ENCODE measurements at regions not wholly inside any gene's neighbourhood (a gene's known extent, or its start where the extent isn't known, plus 50 kb on each side); places are given as distances from the start of the nearest gene placed in this dataset.

GRCh38 chr6:21355638-21356037 is 237.9 kb upstream of the SOX4 start:
- no peak overlapping the region for H3K9ac ChIP-seq (ENCODE audit: low read length)
- H3K9me3 ChIP-seq (ENCODE audit: control extremely low read depth in 1 of 3, control insufficient read depth in 2 of 3, insufficient read depth in 1 of 3, low read length in 2 of 3) = peaks cover 0 to 3% (median 0%) of the 10 kb centered on the region in 3 donors
- H3K4me2 ChIP-seq (replicated peaks; ENCODE audit: low read depth, low read length, poor library complexity, severe bottlenecking) = no peak overlapping the region
- 100% methylated on average over 2 of the region's 4 CpGs for WGBS (ENCODE audit: insufficient coverage)
- H3K9me3 Mint-ChIP-seq (ENCODE audit: insufficient read depth) = no peaks in the 10 kb centered on the region
- DNase-seq (no peak), ATAC-seq (ENCODE audit: low read depth) (no peak)
- H3K27me3 Mint-ChIP-seq = no peaks in the 10 kb centered on the region
- POLR2A ChIA-PET = no interaction called here
- H2AFZ ChIP-seq (ENCODE audit: insufficient read depth, low read depth, low read length, poor library complexity, severe bottlenecking) = no peak overlapping the region
- no peaks in the 10 kb centered on the region for H3K79me2 ChIP-seq (ENCODE audit: control insufficient read depth, insufficient read depth, low read length)
- no peak overlapping the region for H3K27ac Mint-ChIP-seq
- intact Hi-C loops (cut with micrococcal nuclease) = no loop called here
- H3K27me3 ChIP-seq (replicated peaks in 1 of 4; ENCODE audit: control extremely low read depth in 1 of 4, control insufficient read depth in 3 of 4, insufficient read depth in 4 of 4, low read length in 3 of 4) = no peaks in the 10 kb centered on the region
- no peaks in the 10 kb centered on the region for H3K36me3 ChIP-seq (replicated peaks in 1 of 2; ENCODE audit: control extremely low read depth in 1 of 2, control insufficient read depth in 1 of 2, extremely low read depth in 1 of 2, insufficient read depth in 2 of 2, low read length in 1 of 2)
- H3K4me3 Mint-ChIP-seq = no peak overlapping the region
- CTCF ChIA-PET = no interaction called here
- no peaks in the 10 kb centered on the region for H3K4me1 Mint-ChIP-seq
- no peak overlapping the region for H3K4me3 ChIP-seq (ENCODE audit: control extremely low read depth in 1 of 5, extremely low read depth in 1 of 5, insufficient read depth in 1 of 5, low read depth in 2 of 5, low read length in 4 of 5)
- no peak overlapping the region for H3K27ac ChIP-seq (ENCODE audit: low read length in 2 of 2)
- TF ChIP-seq CTCF (IDR thresholded peaks at IDR 0.05) (no peak), EZH2 (IDR thresholded peaks at IDR 0.05; ENCODE audit: borderline replicate concordance, insufficient read depth, low read depth, low read length, poor library complexity, severe bottlenecking) (no peak)
- no peaks in the 10 kb centered on the region for H4K20me1 ChIP-seq (ENCODE audit: control insufficient read depth, insufficient read depth, low read length, poor library complexity, severe bottlenecking)
- no peaks in the 10 kb centered on the region for H3K4me1 ChIP-seq (ENCODE audit: control insufficient read depth in 2 of 2, insufficient read depth in 2 of 2, low read length in 2 of 2)

GRCh38 chr6:21357262-21357661 is 236.3 kb upstream of the SOX4 start:
- H3K4me2 ChIP-seq (replicated peaks; ENCODE audit: low read depth, low read length, poor library complexity, severe bottlenecking) = no peak overlapping the region
- no peak for DNase-seq
- H3K4me3 ChIP-seq (ENCODE audit: control extremely low read depth in 1 of 5, extremely low read depth in 1 of 5, insufficient read depth in 1 of 5, low read depth in 2 of 5, low read length in 4 of 5) = no peak overlapping the region
- TF ChIP-seq CTCF (IDR thresholded peaks at IDR 0.05) (no peak), EZH2 (IDR thresholded peaks at IDR 0.05; ENCODE audit: borderline replicate concordance, insufficient read depth, low read depth, low read length, poor library complexity, severe bottlenecking) (no peak)
- no peaks in the 10 kb centered on the region for H3K36me3 ChIP-seq (replicated peaks in 1 of 2; ENCODE audit: control extremely low read depth in 1 of 2, control insufficient read depth in 1 of 2, extremely low read depth in 1 of 2, insufficient read depth in 2 of 2, low read length in 1 of 2)
- H2AFZ ChIP-seq (ENCODE audit: insufficient read depth, low read depth, low read length, poor library complexity, severe bottlenecking) = no peak overlapping the region
- intact Hi-C loops (cut with micrococcal nuclease) = no loop called here
- ChIA-PET POLR2A (no interaction called here), CTCF (no interaction called here)
- Mint-ChIP-seq H3K27ac (no peak overlapping the region), H3K27me3 (no peaks in the 10 kb centered on the region), H3K9me3 (ENCODE audit: insufficient read depth) (no peaks in the 10 kb centered on the region), H3K4me3 (no peak overlapping the region), H3K4me1 (no peaks in the 10 kb centered on the region)
- no peak overlapping the region for H3K27ac ChIP-seq (ENCODE audit: low read length in 2 of 2)
- H3K27me3 ChIP-seq (replicated peaks in 1 of 4; ENCODE audit: control extremely low read depth in 1 of 4, control insufficient read depth in 3 of 4, insufficient read depth in 4 of 4, low read length in 3 of 4) = no peaks in the 10 kb centered on the region
- ATAC-seq (ENCODE audit: low read depth) = no peak
- 97% methylated on average over 8 of the region's 8 CpGs for WGBS (ENCODE audit: insufficient coverage)
- H3K79me2 ChIP-seq (ENCODE audit: control insufficient read depth, insufficient read depth, low read length) = no peaks in the 10 kb centered on the region
- H4K20me1 ChIP-seq (ENCODE audit: control insufficient read depth, insufficient read depth, low read length, poor library complexity, severe bottlenecking) = no peaks in the 10 kb centered on the region
- no peak overlapping the region for H3K9ac ChIP-seq (ENCODE audit: low read length)
- H3K9me3 ChIP-seq (ENCODE audit: control extremely low read depth in 1 of 3, control insufficient read depth in 2 of 3, insufficient read depth in 1 of 3, low read length in 2 of 3) = peaks cover 0 to 3% (median 0%) of the 10 kb centered on the region in 3 donors
- no peaks in the 10 kb centered on the region for H3K4me1 ChIP-seq (ENCODE audit: control insufficient read depth in 2 of 2, insufficient read depth in 2 of 2, low read length in 2 of 2)

Measured in B cell (primary cell).